ENCODE measurements at regions not wholly inside any gene's neighbourhood (a gene's known extent, or its start where the extent isn't known, plus 50 kb on each side); places are given as distances from the start of the nearest gene placed in this dataset.
A peak's percentile ranks its signal among the peaks of the same experiment; 100 is the strongest.

- H3K9me3 ChIP-seq (ENCODE audit: low read length), result no peaks in the 10 kb centered on the region
- no peaks in the 10 kb centered on the region for H3K36me3 ChIP-seq (ENCODE audit: insufficient read depth, low read length)
- no peaks in the 10 kb centered on the region for H3K27me3 ChIP-seq (ENCODE audit: insufficient read depth, low read length)
- H2AFZ ChIP-seq (ENCODE audit: low read depth, low read length), result no peak overlapping the region
- H3K4me3 ChIP-seq (ENCODE audit: low read length), result no peak overlapping the region
- H3K4me1 ChIP-seq (ENCODE audit: insufficient read depth, low read length), result no peaks in the 10 kb centered on the region
Observed at GRCh38 chr18:69109686-69110085, 291.0 kb upstream of the DOK6 start.

- Histone ChIP-seq H2AFZ (ENCODE audit: low read depth, low read length) (no peak overlapping the region), H3K4me1 (ENCODE audit: insufficient read depth, low read length) (no peaks in the 10 kb centered on the region), H3K9me3 (ENCODE audit: low read length) (no peaks in the 10 kb centered on the region), H3K36me3 (ENCODE audit: insufficient read depth, low read length) (no peaks in the 10 kb centered on the region), H3K4me3 (ENCODE audit: low read length) (no peak overlapping the region), H3K27me3 (ENCODE audit: insufficient read depth, low read length) (no peaks in the 10 kb centered on the region)
Observed at GRCh38 chr18:69120833-69121232, 279.9 kb upstream of the DOK6 start.

GRCh38 chr18:69123421-69123820, 277.3 kb upstream of the DOK6 start:
- H3K27me3 ChIP-seq (ENCODE audit: insufficient read depth, low read length), result no peaks in the 10 kb centered on the region
- H2AFZ ChIP-seq (ENCODE audit: low read depth, low read length), result no peak overlapping the region
- H3K36me3 ChIP-seq (ENCODE audit: insufficient read depth, low read length), result no peaks in the 10 kb centered on the region
- H3K9me3 ChIP-seq (ENCODE audit: low read length), result no peaks in the 10 kb centered on the region
- H3K4me1 ChIP-seq (ENCODE audit: insufficient read depth, low read length), result no peaks in the 10 kb centered on the region
- no peak overlapping the region for H3K4me3 ChIP-seq (ENCODE audit: low read length)

GRCh38 chr18:69127873-69128500, 272.7 kb upstream of the DOK6 start:
- Histone ChIP-seq H3K4me3 (ENCODE audit: low read length) (no peak overlapping the region), H2AFZ (ENCODE audit: low read depth, low read length) (no peak overlapping the region)

GRCh38 chr18:69128566-69128965, 272.1 kb upstream of the DOK6 start:
- Histone ChIP-seq H3K27me3 (ENCODE audit: insufficient read depth, low read length) (no peaks in the 10 kb centered on the region), H3K4me3 (ENCODE audit: low read length) (no peak overlapping the region), H2AFZ (ENCODE audit: low read depth, low read length) (no peak overlapping the region), H3K36me3 (ENCODE audit: insufficient read depth, low read length) (no peaks in the 10 kb centered on the region), H3K4me1 (ENCODE audit: insufficient read depth, low read length) (no peaks in the 10 kb centered on the region), H3K9me3 (ENCODE audit: low read length) (peaks cover 3% of the 10 kb centered on the region)

More at GRCh38 chr18:69127873-69128500, 272.7 kb upstream of the DOK6 start:
- Histone ChIP-seq H3K36me3 (ENCODE audit: insufficient read depth, low read length) (no peaks in the 10 kb centered on the region), H3K27me3 (ENCODE audit: insufficient read depth, low read length) (no peaks in the 10 kb centered on the region), H3K4me1 (ENCODE audit: insufficient read depth, low read length) (no peaks in the 10 kb centered on the region), H3K9me3 (ENCODE audit: low read length) (peaks cover 3% of the 10 kb centered on the region)

- H3K4me1 ChIP-seq (ENCODE audit: insufficient read depth, low read length), result no peaks in the 10 kb centered on the region
- H3K36me3 ChIP-seq (ENCODE audit: insufficient read depth, low read length), result no peaks in the 10 kb centered on the region
- H3K9me3 ChIP-seq (ENCODE audit: low read length), result peaks cover 3% of the 10 kb centered on the region
- H3K27me3 ChIP-seq (ENCODE audit: insufficient read depth, low read length), result no peaks in the 10 kb centered on the region
- no peak overlapping the region for H2AFZ ChIP-seq (ENCODE audit: low read depth, low read length)
- H3K4me3 ChIP-seq (ENCODE audit: low read length), result no peak overlapping the region
Observed at GRCh38 chr18:69128978-69129377, 271.7 kb upstream of the DOK6 start.

GRCh38 chr18:69138088-69138487, 262.6 kb upstream of the DOK6 start:
- Histone ChIP-seq H3K4me1 (ENCODE audit: insufficient read depth, low read length) (no peaks in the 10 kb centered on the region), H3K36me3 (ENCODE audit: insufficient read depth, low read length) (no peaks in the 10 kb centered on the region), H3K27me3 (ENCODE audit: insufficient read depth, low read length) (no peaks in the 10 kb centered on the region), H2AFZ (ENCODE audit: low read depth, low read length) (no peak overlapping the region), H3K4me3 (ENCODE audit: low read length) (no peak overlapping the region), H3K9me3 (ENCODE audit: low read length) (no peaks in the 10 kb centered on the region)

- no peaks in the 10 kb centered on the region for H3K9me3 ChIP-seq (ENCODE audit: low read length)
- no peaks in the 10 kb centered on the region for H3K36me3 ChIP-seq (ENCODE audit: insufficient read depth, low read length)
- no peak overlapping the region for H2AFZ ChIP-seq (ENCODE audit: low read depth, low read length)
- no peaks in the 10 kb centered on the region for H3K4me1 ChIP-seq (ENCODE audit: insufficient read depth, low read length)
- H3K27me3 ChIP-seq (ENCODE audit: insufficient read depth, low read length), result no peaks in the 10 kb centered on the region
- no peak overlapping the region for H3K4me3 ChIP-seq (ENCODE audit: low read length)
Observed at GRCh38 chr18:69143084-69143483, 257.6 kb upstream of the DOK6 start.

- Histone ChIP-seq H3K9me3 (ENCODE audit: low read length) (no peaks in the 10 kb centered on the region), H3K4me3 (ENCODE audit: low read length) (no peak overlapping the region), H3K36me3 (ENCODE audit: insufficient read depth, low read length) (no peaks in the 10 kb centered on the region), H3K4me1 (ENCODE audit: insufficient read depth, low read length) (no peaks in the 10 kb centered on the region), H3K27me3 (ENCODE audit: insufficient read depth, low read length) (no peaks in the 10 kb centered on the region), H2AFZ (ENCODE audit: low read depth, low read length) (no peak overlapping the region)
Observed at GRCh38 chr18:69152436-69152835, 248.3 kb upstream of the DOK6 start.

- Histone ChIP-seq H3K27me3 (ENCODE audit: insufficient read depth, low read length) (no peaks in the 10 kb centered on the region), H3K4me3 (ENCODE audit: low read length) (no peak overlapping the region), H3K36me3 (ENCODE audit: insufficient read depth, low read length) (no peaks in the 10 kb centered on the region), H3K4me1 (ENCODE audit: insufficient read depth, low read length) (peaks cover 3% of the 10 kb centered on the region), H2AFZ (ENCODE audit: low read depth, low read length) (no peak overlapping the region), H3K9me3 (ENCODE audit: low read length) (no peaks in the 10 kb centered on the region)
Observed at GRCh38 chr18:69157906-69158305, 242.8 kb upstream of the DOK6 start.

- H3K4me1 ChIP-seq (ENCODE audit: insufficient read depth, low read length), result peaks cover 3% of the 10 kb centered on the region
- H3K27me3 ChIP-seq (ENCODE audit: insufficient read depth, low read length), result no peaks in the 10 kb centered on the region
- peak overlapping the region; percentile 5 for H2AFZ ChIP-seq (ENCODE audit: low read depth, low read length)
- H3K36me3 ChIP-seq (ENCODE audit: insufficient read depth, low read length), result no peaks in the 10 kb centered on the region
- H3K9me3 ChIP-seq (ENCODE audit: low read length), result no peaks in the 10 kb centered on the region
- H3K4me3 ChIP-seq (ENCODE audit: low read length), result no peak overlapping the region
Observed at GRCh38 chr18:69158944-69159343, 241.7 kb upstream of the DOK6 start.

- Histone ChIP-seq H3K4me3 (ENCODE audit: low read length) (no peak overlapping the region), H3K27me3 (ENCODE audit: insufficient read depth, low read length) (no peaks in the 10 kb centered on the region)
Observed at GRCh38 chr18:69161383-69162028, 239.2 kb upstream of the DOK6 start.

GRCh38 chr18:69162649-69163048, 238.0 kb upstream of the DOK6 start:
- Histone ChIP-seq H3K27me3 (ENCODE audit: insufficient read depth, low read length) (no peaks in the 10 kb centered on the region), H2AFZ (ENCODE audit: low read depth, low read length) (no peak overlapping the region), H3K9me3 (ENCODE audit: low read length) (no peaks in the 10 kb centered on the region), H3K4me3 (ENCODE audit: low read length) (no peak overlapping the region), H3K36me3 (ENCODE audit: insufficient read depth, low read length) (no peaks in the 10 kb centered on the region), H3K4me1 (ENCODE audit: insufficient read depth, low read length) (peaks cover 3% of the 10 kb centered on the region)

More at GRCh38 chr18:69161383-69162028, 239.2 kb upstream of the DOK6 start:
- Histone ChIP-seq H3K9me3 (ENCODE audit: low read length) (no peaks in the 10 kb centered on the region), H3K4me1 (ENCODE audit: insufficient read depth, low read length) (peaks cover 3% of the 10 kb centered on the region), H2AFZ (ENCODE audit: low read depth, low read length) (peak overlapping the region; percentile 9), H3K36me3 (ENCODE audit: insufficient read depth, low read length) (no peaks in the 10 kb centered on the region)

GRCh38 chr18:69172046-69172445, 228.6 kb upstream of the DOK6 start:
- Histone ChIP-seq H3K9me3 (ENCODE audit: low read length) (no peaks in the 10 kb centered on the region), H3K27me3 (ENCODE audit: insufficient read depth, low read length) (no peaks in the 10 kb centered on the region), H3K36me3 (ENCODE audit: insufficient read depth, low read length) (no peaks in the 10 kb centered on the region), H3K4me1 (ENCODE audit: insufficient read depth, low read length) (peaks cover 2% of the 10 kb centered on the region), H3K4me3 (ENCODE audit: low read length) (no peak overlapping the region), H2AFZ (ENCODE audit: low read depth, low read length) (no peak overlapping the region)

Data from neuron (in vitro differentiated cells).